ENCODE measurements at regions not wholly inside any gene's neighbourhood (a gene's known extent, or its start where the extent isn't known, plus 50 kb on each side); places are given as distances from the start of the nearest gene placed in this dataset.

DNA sequence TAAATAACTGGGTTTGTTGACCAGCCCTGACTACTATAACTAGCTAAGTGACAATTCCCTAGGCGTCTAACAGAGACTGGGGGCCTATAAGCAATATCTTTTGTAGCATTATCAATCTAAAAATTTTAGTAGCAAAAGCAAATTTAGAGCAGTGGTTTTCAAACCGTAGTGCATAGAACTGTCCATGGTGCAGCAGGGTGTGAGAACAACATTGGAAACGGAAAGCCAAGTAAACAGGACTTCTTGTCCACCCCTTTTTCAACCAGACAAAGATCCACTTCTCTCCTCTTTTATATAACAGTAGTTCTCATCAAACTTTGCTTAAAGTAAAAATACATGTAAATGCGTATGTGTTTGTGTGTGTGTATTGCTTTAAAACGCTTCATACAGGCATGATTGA is 1099.1 kb upstream of the ATXN8OS start:
- H3K36me3 ChIP-seq, result no peaks in the 10 kb centered on the region
- H3K4me1 ChIP-seq, result no peaks in the 10 kb centered on the region
- H3K27me3 ChIP-seq, result no peaks in the 10 kb centered on the region
- intact Hi-C loops (cut with DNase I; ENCODE audit: low total_unique reads) (no loop called here), in situ Hi-C loops (cut with MboI; ENCODE audit: low pct_ligation_motif_present in 1 of 4, low pct_unique_long_range_greater_than_20kb in 1 of 4, low sequenced_read_pairs in 3 of 4) (no loop called here)
- no peaks in the 10 kb centered on the region for H3K9me3 ChIP-seq
- no peak for DNase-seq
- no peak overlapping the region for H3K4me3 ChIP-seq
- no peak overlapping the region for H3K27ac ChIP-seq
- 78 to 82% methylated on average over 4 to 5 of the region's 5 CpGs for WGBS, 2 donors (ENCODE audit: low coverage in 1 of 2)
- TF ChIP-seq EP300 (IDR thresholded peaks at IDR 0.05; ENCODE audit: low read depth), result no peak
- no peak for TF ChIP-seq POLR2A (IDR thresholded peaks at IDR 0.05)
- no peak for TF ChIP-seq CTCF (IDR thresholded peaks at IDR 0.05)
- no peak for TF ChIP-seq POLR2AphosphoS5 (IDR thresholded peaks at IDR 0.05)

- H3K9me3 ChIP-seq, result peaks cover 0 to 5% of the 10 kb centered on the region in 2 donors
- in situ Hi-C loops (cut with MboI; ENCODE audit: low pct_ligation_motif_present in 1 of 4, low pct_unique_long_range_greater_than_20kb in 1 of 4, low sequenced_read_pairs in 3 of 4), result no loop called here
- 38 to 60% methylated on average over 1 of the region's 1 CpG for WGBS, 2 donors (ENCODE audit: low coverage in 1 of 2)
Measured at GRCh38 chr13:68998056-68998455, 1109.6 kb upstream of the ATXN8OS start.

DNA sequence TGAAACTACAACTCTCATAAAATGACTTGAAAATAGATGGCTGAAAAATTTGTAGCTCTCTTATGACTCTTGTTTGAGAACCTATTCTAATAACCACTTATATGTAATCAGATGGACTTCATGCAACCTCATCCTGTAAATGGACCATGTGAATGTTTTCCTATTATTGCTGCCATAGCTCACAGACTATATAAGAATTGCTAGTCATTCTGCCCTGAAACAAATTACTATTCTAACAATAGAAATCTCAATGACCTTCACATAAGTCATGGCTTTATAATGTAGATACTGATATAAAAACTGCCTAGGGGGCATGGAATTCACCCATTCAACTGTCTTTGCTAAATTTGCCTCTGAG is 1111.0 kb upstream of the ATXN8OS start:
- Histone ChIP-seq H3K27me3 (no peaks in the 10 kb centered on the region), H3K27ac (no peak overlapping the region), H3K36me3 (no peaks in the 10 kb centered on the region), H3K4me3 (no peak overlapping the region), H3K4me1 (no peaks in the 10 kb centered on the region), H3K9me3 (peaks cover 0 to 5% of the 10 kb centered on the region in 2 donors)
- in situ Hi-C loops (cut with MboI; ENCODE audit: low pct_ligation_motif_present in 1 of 4, low pct_unique_long_range_greater_than_20kb in 1 of 4, low sequenced_read_pairs in 3 of 4) (no loop called here), intact Hi-C loops (cut with DNase I; ENCODE audit: low total_unique reads) (no loop called here)
- no peak for DNase-seq
- TF ChIP-seq EP300 (IDR thresholded peaks at IDR 0.05; ENCODE audit: low read depth), result no peak
- TF ChIP-seq CTCF (IDR thresholded peaks at IDR 0.05), result no peak
- TF ChIP-seq POLR2AphosphoS5 (IDR thresholded peaks at IDR 0.05), result no peak
- TF ChIP-seq POLR2A (IDR thresholded peaks at IDR 0.05), result no peak

More at GRCh38 chr13:68998056-68998455, 1109.6 kb upstream of the ATXN8OS start:
- DNase-seq, result no peak
- Histone ChIP-seq H3K36me3 (no peaks in the 10 kb centered on the region), H3K4me3 (no peak overlapping the region), H3K27ac (no peak overlapping the region), H3K4me1 (no peaks in the 10 kb centered on the region), H3K27me3 (no peaks in the 10 kb centered on the region)
- TF ChIP-seq POLR2A (IDR thresholded peaks at IDR 0.05) (no peak), POLR2AphosphoS5 (IDR thresholded peaks at IDR 0.05) (no peak), CTCF (IDR thresholded peaks at IDR 0.05) (no peak), EP300 (IDR thresholded peaks at IDR 0.05; ENCODE audit: low read depth) (no peak)
- intact Hi-C loops (cut with DNase I; ENCODE audit: low total_unique reads), result no loop called here

DNA sequence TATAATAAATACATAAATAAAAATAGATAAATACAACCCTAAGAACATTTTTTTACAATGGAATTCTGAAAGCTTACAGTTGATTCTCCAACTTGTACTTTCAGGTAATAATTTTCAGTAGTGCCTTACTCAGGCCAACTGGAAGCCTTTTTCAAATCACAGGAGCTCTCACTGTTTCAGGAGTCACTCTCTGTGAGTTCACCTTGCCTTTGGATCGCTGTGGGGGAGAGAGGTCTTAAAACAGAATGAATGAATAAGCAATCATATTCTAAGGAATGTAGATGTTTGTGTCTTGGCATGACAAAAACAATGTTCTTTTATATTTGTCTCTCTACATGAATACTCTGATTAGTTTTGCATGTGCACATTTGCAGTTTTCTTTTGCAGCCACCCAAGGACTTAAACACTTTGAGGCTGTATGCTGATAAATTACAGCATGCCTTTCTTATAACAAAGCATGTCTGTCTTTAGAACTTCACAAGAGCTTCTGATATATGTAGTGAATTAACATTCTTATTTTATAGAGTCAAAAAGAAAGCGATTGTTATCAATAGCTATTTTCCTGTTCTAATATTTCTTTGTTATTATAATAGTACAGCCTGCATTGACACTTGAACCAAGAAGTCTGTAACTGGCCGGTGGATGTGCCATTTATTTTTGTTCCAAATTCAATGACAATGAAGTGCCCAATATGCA is 1111.5 kb upstream of the ATXN8OS start:
- in situ Hi-C loops (cut with MboI; ENCODE audit: low pct_ligation_motif_present in 1 of 4, low pct_unique_long_range_greater_than_20kb in 1 of 4, low sequenced_read_pairs in 3 of 4), result no loop called here
- intact Hi-C loops (cut with DNase I; ENCODE audit: low total_unique reads), result no loop called here
- whole genome bisulfite sequencing, 2 donors (ENCODE audit: low coverage in 1 of 2), result 62 to 72% methylated on average over 3 of the region's 3 CpGs

More for the DNA sequence above, 1111.5 kb upstream of the ATXN8OS start:
- Histone ChIP-seq H3K9me3 (peaks cover 0 to 5% of the 10 kb centered on the region in 2 donors), H3K36me3 (no peaks in the 10 kb centered on the region), H3K27ac (no peak overlapping the region), H3K27me3 (no peaks in the 10 kb centered on the region), H3K4me3 (no peak overlapping the region), H3K4me1 (no peaks in the 10 kb centered on the region)
- TF ChIP-seq CTCF (IDR thresholded peaks at IDR 0.05), result no peak
- no peak for TF ChIP-seq POLR2A (IDR thresholded peaks at IDR 0.05)
- no peak for TF ChIP-seq POLR2AphosphoS5 (IDR thresholded peaks at IDR 0.05)
- no peak for TF ChIP-seq EP300 (IDR thresholded peaks at IDR 0.05; ENCODE audit: low read depth)
- DNase-seq, result no peak

All from transverse colon (tissue), 4 donors.